AG09309 (cell line): ENCODE measurements at regions not wholly inside any gene's neighbourhood (a gene's known extent, or its start where the extent isn't known, plus 50 kb on each side); places are given as distances from the start of the nearest gene placed in this dataset.

ENCODE experiments used
- DNase-seq: peaks from one replicate; pipeline ENCODE4 v3.0.0-alpha.2; 2010; ENCODE audit warnings: low read depth
- H3K4me3 ChIP-seq: 2 replicates; pipeline ENCODE4 v1.5.1; 2011; ENCODE audit warnings: mild to moderate bottlenecking, low read depth, low read length, moderate library complexity; ENCODE audit not compliant: control insufficient read depth
- CTCF ChIP-seq: IDR thresholded peaks from 2 replicates; pipeline ENCODE4 v1.5.1; 2011; ENCODE audit warnings: mild to moderate bottlenecking, low read depth, low read length, inconsistent platforms; ENCODE audit not compliant: insufficient read depth, control insufficient read depth; ENCODE audit errors: missing control alignments

GRCh38 chrX:43467608-43468234 lies 188.4 kb upstream of the MAOA start:
- no peak for DNase-seq
- no peak overlapping the region for H3K4me3 ChIP-seq
- no peak for TF ChIP-seq CTCF

GRCh38 chrX:43469391-43470054 lies 186.6 kb upstream of the MAOA start:
- TF ChIP-seq CTCF, result no peak
- H3K4me3 ChIP-seq, result no peak overlapping the region
- DNase-seq, result no peak

DNA sequence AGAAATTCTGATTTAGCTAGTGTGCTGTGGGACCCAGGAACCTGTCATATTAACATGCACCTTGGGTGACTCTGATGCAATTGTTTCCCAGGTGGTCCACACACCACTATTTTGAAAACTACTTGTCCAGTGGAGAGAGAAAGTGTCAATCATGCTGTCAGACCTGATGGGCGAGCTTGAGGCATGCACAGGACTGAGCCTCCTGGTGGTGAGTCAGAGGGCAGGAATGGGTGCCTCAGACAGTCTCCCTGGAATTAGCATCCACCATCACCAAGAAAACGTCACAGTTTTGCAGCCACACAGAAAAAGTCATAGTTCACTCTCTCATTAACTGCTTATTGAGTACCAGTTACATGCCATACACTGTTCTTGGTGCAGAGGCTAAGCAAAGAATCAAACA lies 181.8 kb upstream of the MAOA start:
- DNase-seq, result no peak

GRCh38 chrX:43479070-43479469 lies 177.0 kb upstream of the MAOA start:
- no peak for TF ChIP-seq CTCF
- H3K4me3 ChIP-seq, result no peak overlapping the region
- no peak for DNase-seq

More for the DNA sequence above, 181.8 kb upstream of the MAOA start:
- H3K4me3 ChIP-seq, result no peak overlapping the region
- TF ChIP-seq CTCF, result no peak

- DNase-seq, result no peak
- TF ChIP-seq CTCF, result no peak
- no peak overlapping the region for H3K4me3 ChIP-seq
Observed at GRCh38 chrX:43479850-43480249, 176.2 kb upstream of the MAOA start.

DNA sequence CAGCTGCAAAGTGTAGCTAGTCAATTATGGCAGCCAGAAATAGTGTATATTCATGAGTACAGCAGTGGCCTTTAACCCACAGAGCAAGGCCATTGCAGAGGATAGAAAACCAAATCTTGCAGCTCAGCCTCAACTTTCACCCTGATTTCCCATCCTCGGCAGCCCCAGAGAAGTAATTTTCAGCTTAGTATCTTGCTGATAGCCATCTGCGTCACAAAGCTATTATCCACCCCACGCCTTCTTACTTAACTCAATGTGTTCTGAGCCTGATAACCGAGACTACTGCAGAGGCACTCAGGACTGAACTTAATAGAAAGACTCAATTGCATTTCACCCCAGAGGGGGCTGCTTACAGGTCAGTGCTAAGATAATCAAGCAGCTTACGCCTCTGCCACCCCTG lies 174.5 kb upstream of the MAOA start:
- no peak for DNase-seq
- H3K4me3 ChIP-seq, result no peak overlapping the region
- no peak for TF ChIP-seq CTCF

- H3K4me3 ChIP-seq, result no peak overlapping the region
- DNase-seq, result no peak
- TF ChIP-seq CTCF, result no peak
Observed at GRCh38 chrX:43493756-43494155, 162.3 kb upstream of the MAOA start.
